GM18502 (cell line): ENCODE measurements at regions not wholly inside any gene's neighbourhood (a gene's known extent, or its start where the extent isn't known, plus 50 kb on each side); places are given as distances from the start of the nearest gene placed in this dataset.
"Not testable (repeated sequence)": the region's sequence is repeated elsewhere in the genome, so short reads cannot be mapped to it uniquely, and the experiment has no call there.

Source experiments
- ATAC-seq: cut with Tn5 transposase; IDR thresholded peaks from one replicate; pipeline ENCODE4 v1.9.1; 2021; ENCODE audit warnings: mild to moderate bottlenecking; ENCODE audit not compliant: unreplicated experiment, poor library complexity

GRCh38 chr1:234911787-234912186 is 216.8 kb downstream of the TOMM20 start:
- no peak for ATAC-seq

GRCh38 chr1:234911136-234911535 is 217.5 kb downstream of the TOMM20 start:
- ATAC-seq = not testable (repeated sequence)

- no peak for ATAC-seq
Measured at GRCh38 chr1:234909851-234910250, 218.8 kb downstream of the TOMM20 start.

- no peak for ATAC-seq
Measured at GRCh38 chr1:234909307-234909810, 219.3 kb downstream of the TOMM20 start.

GRCh38 chr1:234908571-234908970 is 220.1 kb downstream of the TOMM20 start:
- no peak for ATAC-seq

GRCh38 chr1:234907940-234908405 is 220.7 kb downstream of the TOMM20 start:
- no peak for ATAC-seq

- ATAC-seq = no peak
Measured at GRCh38 chr1:234907208-234907939, 221.3 kb downstream of the TOMM20 start.

GRCh38 chr1:234906654-234907053 is 222.0 kb downstream of the TOMM20 start:
- no peak for ATAC-seq

GRCh38 chr1:234902774-234903547 is 225.7 kb downstream of the TOMM20 start:
- no peak for ATAC-seq

- no peak for ATAC-seq
Measured at GRCh38 chr1:234901491-234902049, 227.1 kb downstream of the TOMM20 start.

- ATAC-seq = no peak
Measured at GRCh38 chr1:234900595-234900994, 228.0 kb downstream of the TOMM20 start.

- ATAC-seq = no peak
Measured at GRCh38 chr1:234899730-234900072, 228.9 kb downstream of the TOMM20 start.

- no peak for ATAC-seq
Measured at GRCh38 chr1:234899041-234899729, 229.5 kb downstream of the TOMM20 start.

GRCh38 chr1:234898455-234899033 is 230.1 kb downstream of the TOMM20 start:
- no peak for ATAC-seq

- no peak for ATAC-seq
Measured at GRCh38 chr1:234897754-234898454, 230.7 kb downstream of the TOMM20 start.

GRCh38 chr1:234897390-234897749 is 231.3 kb downstream of the TOMM20 start:
- no peak for ATAC-seq

- no peak for ATAC-seq
Measured at GRCh38 chr1:234896477-234897389, 231.9 kb downstream of the TOMM20 start.

GRCh38 chr1:234893725-234894630 is 234.7 kb downstream of the TOMM20 start:
- ATAC-seq = no peak
